Activated naive CD4-positive, alpha-beta T cell treated with anti-CD3 and anti-CD28 coated beads, Interleukin-2, amount 50 U/mL, for 24 hours (primary cell): ENCODE measurements at regions not wholly inside any gene's neighbourhood (a gene's known extent, or its start where the extent isn't known, plus 50 kb on each side); places are given as distances from the start of the nearest gene placed in this dataset.
"Not testable (repeated sequence)": the region's sequence is repeated elsewhere in the genome, so short reads cannot be mapped to it uniquely, and the experiment has no call there.

Experiments used
- H3K27ac Mint-ChIP-seq: one replicate; pipeline ENCODE4 v1.8.0; 2021; ENCODE audit warnings: mild to moderate bottlenecking, mixed read lengths
- H3K27me3 Mint-ChIP-seq: one replicate; pipeline ENCODE4 v1.8.0; 2021; ENCODE audit warnings: mixed read lengths
- H3K36me3 Mint-ChIP-seq: one replicate; pipeline ENCODE4 v1.8.0; 2021; ENCODE audit warnings: mixed read lengths
- H3K4me1 Mint-ChIP-seq: one replicate; pipeline ENCODE4 v1.8.0; 2021; ENCODE audit warnings: mixed read lengths
- H3K4me3 Mint-ChIP-seq: one replicate; pipeline ENCODE4 v1.8.0; 2021; ENCODE audit warnings: mild to moderate bottlenecking, mixed read lengths
- H3K9me3 Mint-ChIP-seq: one replicate; pipeline ENCODE4 v1.8.0; 2021; ENCODE audit warnings: mixed read lengths

DNA sequence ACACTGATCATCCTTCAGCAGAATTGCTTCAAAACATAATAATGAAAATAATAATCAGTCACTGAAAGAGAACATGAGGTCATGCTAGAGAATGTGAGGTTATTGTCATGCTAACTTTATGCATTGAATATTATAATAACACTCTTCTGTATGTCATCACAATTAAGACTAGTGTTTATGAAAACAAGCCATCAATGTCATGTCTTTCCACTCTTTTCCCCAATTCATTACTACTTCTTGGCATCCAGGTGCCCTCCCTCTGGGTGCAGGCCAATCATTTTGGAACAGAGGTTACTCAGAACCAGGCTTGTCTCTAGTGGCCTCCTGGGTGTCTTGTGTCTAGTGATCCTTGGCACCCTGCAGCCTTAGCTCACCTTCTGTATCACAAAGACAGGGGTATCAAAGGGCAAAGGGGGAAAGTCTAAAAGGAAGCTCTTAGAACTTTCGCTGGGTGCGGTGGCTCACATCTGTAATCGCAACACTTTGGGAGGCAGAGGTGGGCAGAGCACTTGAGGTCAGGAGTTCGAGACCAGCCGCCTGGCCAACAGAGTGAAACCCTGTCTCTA, 217.6 kb upstream of the PIK3R1 start:
- H3K4me1 Mint-ChIP-seq: no peaks in the 10 kb centered on the region
- H3K4me3 Mint-ChIP-seq: no peak overlapping the region

DNA sequence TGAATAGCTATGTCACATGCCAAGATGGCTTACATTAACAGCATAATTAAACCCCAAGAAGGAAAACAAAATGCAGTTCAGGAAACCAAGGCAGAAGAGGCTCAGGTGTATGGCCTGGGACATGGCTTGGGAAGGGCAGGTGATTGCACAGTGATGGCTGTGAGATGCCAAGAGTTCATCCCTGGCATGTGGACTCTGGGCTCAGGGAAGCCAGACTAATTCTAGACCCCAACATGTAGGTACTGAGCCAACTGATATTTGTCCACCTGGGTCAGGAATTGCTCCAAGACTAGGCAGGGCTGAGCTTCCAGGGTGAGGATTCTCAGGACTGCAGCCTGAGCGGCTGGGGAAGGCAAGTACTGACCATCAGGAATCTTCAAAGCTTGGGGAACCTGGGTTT, 218.4 kb upstream of the PIK3R1 start:
- Mint-ChIP-seq H3K4me3 (no peak overlapping the region), H3K9me3 (no peaks in the 10 kb centered on the region), H3K4me1 (no peaks in the 10 kb centered on the region), H3K27ac (no peak overlapping the region), H3K27me3 (no peaks in the 10 kb centered on the region), H3K36me3 (no peaks in the 10 kb centered on the region)

More for the DNA sequence above, 217.6 kb upstream of the PIK3R1 start:
- no peaks in the 10 kb centered on the region for H3K27me3 Mint-ChIP-seq
- H3K36me3 Mint-ChIP-seq: peaks cover 2% of the 10 kb centered on the region
- no peak overlapping the region for H3K27ac Mint-ChIP-seq
- H3K9me3 Mint-ChIP-seq: no peaks in the 10 kb centered on the region

- Mint-ChIP-seq H3K4me3 (no peak overlapping the region), H3K27ac (no peak overlapping the region), H3K27me3 (no peaks in the 10 kb centered on the region), H3K9me3 (no peaks in the 10 kb centered on the region), H3K4me1 (no peaks in the 10 kb centered on the region), H3K36me3 (no peaks in the 10 kb centered on the region)
These were observed 219.0 kb upstream of the PIK3R1 start for GRCh38 chr5:67996596-67996995.

- Mint-ChIP-seq H3K27me3 (peaks cover 2% of the 10 kb centered on the region), H3K9me3 (no peaks in the 10 kb centered on the region), H3K36me3 (no peaks in the 10 kb centered on the region), H3K4me1 (no peaks in the 10 kb centered on the region), H3K27ac (no peak overlapping the region), H3K4me3 (no peak overlapping the region)
These were observed 222.6 kb upstream of the PIK3R1 start for GRCh38 chr5:67992923-67993322.

DNA sequence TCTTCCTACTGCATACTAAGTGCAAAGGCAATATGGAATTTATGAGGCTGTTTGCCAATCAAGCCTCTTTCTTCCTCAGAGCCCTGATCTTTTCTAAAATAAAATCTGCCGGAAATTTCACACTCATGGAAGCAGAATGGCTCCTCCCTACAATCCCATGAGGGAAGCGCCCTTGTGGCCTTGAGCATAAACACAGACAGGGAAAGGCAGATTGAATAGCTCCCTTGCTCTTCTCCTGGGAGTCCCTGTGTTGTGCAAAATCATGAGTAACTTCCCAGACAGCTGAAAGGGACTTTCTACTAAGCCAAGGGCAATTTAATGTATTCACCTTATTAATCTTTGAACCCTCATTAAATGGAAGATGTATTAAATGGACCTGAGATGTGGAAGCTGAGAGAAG, 226.1 kb upstream of the PIK3R1 start:
- H3K27me3 Mint-ChIP-seq: peaks cover 2% of the 10 kb centered on the region
- H3K27ac Mint-ChIP-seq: no peak overlapping the region
- no peak overlapping the region for H3K4me3 Mint-ChIP-seq
- H3K36me3 Mint-ChIP-seq: no peaks in the 10 kb centered on the region
- no peaks in the 10 kb centered on the region for H3K4me1 Mint-ChIP-seq
- no peaks in the 10 kb centered on the region for H3K9me3 Mint-ChIP-seq

GRCh38 chr5:67986761-67987160, 228.8 kb upstream of the PIK3R1 start:
- Mint-ChIP-seq H3K4me3 (no peak overlapping the region), H3K4me1 (peaks cover 4% of the 10 kb centered on the region), H3K36me3 (no peaks in the 10 kb centered on the region), H3K27me3 (peaks cover 2% of the 10 kb centered on the region), H3K9me3 (no peaks in the 10 kb centered on the region), H3K27ac (no peak overlapping the region)

- H3K4me1 Mint-ChIP-seq: peaks cover 4% of the 10 kb centered on the region
- no peak overlapping the region for H3K27ac Mint-ChIP-seq
These were observed 229.7 kb upstream of the PIK3R1 start for GRCh38 chr5:67985686-67986387.

GRCh38 chr5:67984546-67984945, 231.0 kb upstream of the PIK3R1 start:
- Mint-ChIP-seq H3K27ac (no peak overlapping the region), H3K36me3 (no peaks in the 10 kb centered on the region), H3K9me3 (no peaks in the 10 kb centered on the region), H3K4me1 (peaks cover 4% of the 10 kb centered on the region), H3K27me3 (peaks cover 2% of the 10 kb centered on the region), H3K4me3 (no peak overlapping the region)

More at GRCh38 chr5:67985686-67986387, 229.7 kb upstream of the PIK3R1 start:
- H3K36me3 Mint-ChIP-seq: no peaks in the 10 kb centered on the region
- H3K4me3 Mint-ChIP-seq: no peak overlapping the region
- H3K9me3 Mint-ChIP-seq: no peaks in the 10 kb centered on the region
- H3K27me3 Mint-ChIP-seq: peaks cover 2% of the 10 kb centered on the region

GRCh38 chr5:67983251-67984110, 232.1 kb upstream of the PIK3R1 start:
- no peaks in the 10 kb centered on the region for H3K36me3 Mint-ChIP-seq
- H3K9me3 Mint-ChIP-seq: no peaks in the 10 kb centered on the region
- H3K4me1 Mint-ChIP-seq: peaks cover 4% of the 10 kb centered on the region
- no peak overlapping the region for H3K27ac Mint-ChIP-seq
- no peak overlapping the region for H3K4me3 Mint-ChIP-seq
- H3K27me3 Mint-ChIP-seq: no peaks in the 10 kb centered on the region

GRCh38 chr5:67982160-67982559, 233.4 kb upstream of the PIK3R1 start:
- not testable (repeated sequence) for H3K9me3 Mint-ChIP-seq, H3K4me3 Mint-ChIP-seq, H3K36me3 Mint-ChIP-seq, H3K27me3 Mint-ChIP-seq, H3K4me1 Mint-ChIP-seq, H3K27ac Mint-ChIP-seq

GRCh38 chr5:67978171-67978570, 237.4 kb upstream of the PIK3R1 start:
- Mint-ChIP-seq H3K4me1 (peaks cover 2% of the 10 kb centered on the region), H3K27me3 (no peaks in the 10 kb centered on the region), H3K4me3 (no peak overlapping the region), H3K27ac (no peak overlapping the region), H3K36me3 (no peaks in the 10 kb centered on the region), H3K9me3 (no peaks in the 10 kb centered on the region)

DNA sequence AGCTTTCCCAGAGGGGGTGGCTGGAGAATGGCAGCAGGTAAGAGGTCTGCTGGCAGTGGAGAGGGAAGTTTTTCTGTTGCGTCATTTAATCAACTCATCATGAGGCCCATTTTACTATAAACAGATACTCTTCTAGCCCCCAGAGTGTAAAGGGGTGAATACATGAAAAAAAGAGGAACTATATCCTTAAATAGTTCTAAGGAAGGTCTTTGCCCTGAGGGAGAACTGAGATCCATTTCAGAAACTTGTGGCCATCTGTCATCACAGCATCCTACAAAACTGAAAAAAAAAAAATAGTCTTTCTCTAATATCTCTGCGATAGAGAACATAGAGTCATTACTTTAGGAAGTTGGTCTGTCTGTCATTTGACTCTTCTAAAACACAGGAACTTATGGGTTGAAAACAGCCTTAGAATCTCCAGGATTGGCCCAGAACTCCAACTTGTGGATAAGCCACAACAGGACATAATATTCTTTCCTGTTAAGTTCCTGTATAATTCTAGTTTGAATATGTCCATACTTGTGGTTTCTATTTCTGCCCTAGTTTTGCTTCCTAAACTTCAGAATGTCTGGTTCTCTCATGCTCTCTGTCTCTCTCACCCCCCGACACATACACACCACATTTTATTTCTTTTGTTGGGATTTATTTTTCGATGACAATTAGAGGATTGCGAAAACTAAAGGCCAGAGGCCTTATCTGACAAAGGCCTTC, 238.5 kb upstream of the PIK3R1 start:
- Mint-ChIP-seq H3K9me3 (no peaks in the 10 kb centered on the region), H3K36me3 (no peaks in the 10 kb centered on the region), H3K4me1 (no peaks in the 10 kb centered on the region), H3K4me3 (no peak overlapping the region), H3K27me3 (no peaks in the 10 kb centered on the region), H3K27ac (peak overlapping the region; percentile 10)

- no peaks in the 10 kb centered on the region for H3K36me3 Mint-ChIP-seq
- no peaks in the 10 kb centered on the region for H3K4me1 Mint-ChIP-seq
- H3K27ac Mint-ChIP-seq: no peak overlapping the region
- H3K4me3 Mint-ChIP-seq: no peak overlapping the region
- H3K27me3 Mint-ChIP-seq: no peaks in the 10 kb centered on the region
- H3K9me3 Mint-ChIP-seq: no peaks in the 10 kb centered on the region
These were observed 239.4 kb upstream of the PIK3R1 start for GRCh38 chr5:67976181-67976580.

DNA sequence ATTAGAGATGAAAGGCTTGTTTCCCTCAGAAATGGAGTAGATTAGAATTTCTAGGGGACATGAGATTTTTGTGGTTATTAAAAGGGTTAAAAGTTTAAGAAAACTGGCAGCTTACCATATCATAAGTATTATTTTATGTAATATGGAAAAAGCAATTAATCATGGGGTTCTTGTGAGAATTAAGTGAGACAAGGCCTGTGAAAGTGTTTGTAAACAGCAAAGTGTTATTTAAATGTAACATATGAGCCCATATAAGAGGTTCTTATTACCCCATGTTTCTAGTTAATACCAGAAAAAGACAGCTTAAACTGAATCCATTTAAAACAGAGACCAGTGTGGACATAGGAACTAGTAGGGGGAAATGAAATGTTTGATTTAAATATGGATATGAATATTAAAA, 241.1 kb upstream of the PIK3R1 start:
- H3K27me3 Mint-ChIP-seq: no peaks in the 10 kb centered on the region
- H3K36me3 Mint-ChIP-seq: no peaks in the 10 kb centered on the region
- no peaks in the 10 kb centered on the region for H3K9me3 Mint-ChIP-seq
- H3K27ac Mint-ChIP-seq: no peak overlapping the region
- H3K4me1 Mint-ChIP-seq: no peaks in the 10 kb centered on the region
- H3K4me3 Mint-ChIP-seq: no peak overlapping the region

- no peaks in the 10 kb centered on the region for H3K9me3 Mint-ChIP-seq
- no peaks in the 10 kb centered on the region for H3K36me3 Mint-ChIP-seq
- H3K27ac Mint-ChIP-seq: no peak overlapping the region
These were observed 241.5 kb upstream of the PIK3R1 start for GRCh38 chr5:67974054-67974453.

More at GRCh38 chr5:67974054-67974453, 241.5 kb upstream of the PIK3R1 start:
- H3K27me3 Mint-ChIP-seq: no peaks in the 10 kb centered on the region
- H3K4me1 Mint-ChIP-seq: no peaks in the 10 kb centered on the region
- H3K4me3 Mint-ChIP-seq: no peak overlapping the region
